ENCODE measurements at regions not wholly inside any gene's neighbourhood (a gene's known extent, or its start where the extent isn't known, plus 50 kb on each side); places are given as distances from the start of the nearest gene placed in this dataset.

DNA sequence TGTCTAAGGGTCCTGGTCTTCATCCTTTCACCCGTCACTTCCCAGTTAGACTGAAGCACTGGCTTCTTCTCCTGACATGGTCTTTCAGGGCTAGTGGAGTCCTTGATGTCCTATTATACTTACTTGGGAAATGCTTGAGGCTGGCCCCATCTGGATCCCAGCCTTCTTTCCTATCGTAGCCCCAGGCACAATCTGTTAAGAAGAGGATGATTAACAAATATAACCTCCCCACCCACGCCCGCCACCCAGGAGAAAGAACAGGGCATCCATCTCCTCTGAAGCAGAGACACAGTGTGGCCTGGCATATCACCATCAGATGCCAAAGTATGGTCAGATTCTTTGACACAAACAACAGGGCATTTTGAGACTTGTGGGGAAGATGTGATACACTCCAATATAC lies 530.1 kb downstream of the SOX11 start:
- TF ChIP-seq SUZ12 (IDR thresholded peaks at IDR 0.05; ENCODE audit: extremely low read depth, insufficient read depth, insufficient read length), result no peak
- TF ChIP-seq ZNF274 (IDR thresholded peaks at IDR 0.05; ENCODE audit: low read depth, low read length), result no peak
- TF ChIP-seq YY1 (IDR thresholded peaks at IDR 0.05; ENCODE audit: insufficient read depth, insufficient read length), result no peak
- no peaks in the 10 kb centered on the region for H3K27me3 ChIP-seq (ENCODE audit: insufficient read depth, insufficient read length)
- no peaks in the 10 kb centered on the region for H3K4me1 ChIP-seq (ENCODE audit: insufficient read depth, insufficient read length)
- H3K4me3 ChIP-seq (ENCODE audit: insufficient read length, low read depth), result no peak overlapping the region
- no peak overlapping the region for H3K9ac ChIP-seq (ENCODE audit: insufficient read length, low read depth)
- DNase-seq (ENCODE audit: low read depth, low spot score), result no peak
- H3K9me3 ChIP-seq (ENCODE audit: insufficient read depth, low read length), result no peaks in the 10 kb centered on the region
- no peaks in the 10 kb centered on the region for H3K36me3 ChIP-seq (ENCODE audit: insufficient read depth, insufficient read length, low read length)

DNA sequence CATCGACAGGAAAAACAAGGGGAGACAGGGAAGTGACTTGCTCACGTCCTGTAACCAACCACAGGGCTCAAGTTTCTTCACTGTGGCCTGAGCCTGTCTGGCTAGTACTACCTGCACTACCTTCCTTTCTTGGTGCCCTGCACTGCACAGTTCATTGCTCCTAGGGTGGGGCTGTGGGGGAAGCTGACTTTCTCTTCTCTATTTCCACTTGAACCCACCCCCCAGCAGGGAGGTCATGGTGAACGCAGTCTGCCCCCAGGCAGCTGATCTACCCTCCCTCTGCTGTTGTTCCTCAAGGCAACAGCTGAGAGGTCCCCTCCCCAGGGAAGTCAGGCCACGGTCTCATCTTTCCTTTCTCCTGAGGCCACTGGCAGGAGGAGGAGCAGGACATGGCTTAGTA lies 532.1 kb downstream of the SOX11 start:
- Histone ChIP-seq H3K36me3 (ENCODE audit: insufficient read depth, insufficient read length, low read length) (no peaks in the 10 kb centered on the region), H3K27me3 (ENCODE audit: insufficient read depth, insufficient read length) (no peaks in the 10 kb centered on the region), H3K9ac (ENCODE audit: insufficient read length, low read depth) (no peak overlapping the region), H3K4me3 (ENCODE audit: insufficient read length, low read depth) (no peak overlapping the region), H3K4me1 (ENCODE audit: insufficient read depth, insufficient read length) (no peaks in the 10 kb centered on the region), H3K9me3 (ENCODE audit: insufficient read depth, low read length) (no peaks in the 10 kb centered on the region)
- DNase-seq (ENCODE audit: low read depth, low spot score), result no peak
- TF ChIP-seq YY1 (IDR thresholded peaks at IDR 0.05; ENCODE audit: insufficient read depth, insufficient read length), result no peak
- TF ChIP-seq ZNF274 (IDR thresholded peaks at IDR 0.05; ENCODE audit: low read depth, low read length), result no peak
- TF ChIP-seq SUZ12 (IDR thresholded peaks at IDR 0.05; ENCODE audit: extremely low read depth, insufficient read depth, insufficient read length), result no peak

DNA sequence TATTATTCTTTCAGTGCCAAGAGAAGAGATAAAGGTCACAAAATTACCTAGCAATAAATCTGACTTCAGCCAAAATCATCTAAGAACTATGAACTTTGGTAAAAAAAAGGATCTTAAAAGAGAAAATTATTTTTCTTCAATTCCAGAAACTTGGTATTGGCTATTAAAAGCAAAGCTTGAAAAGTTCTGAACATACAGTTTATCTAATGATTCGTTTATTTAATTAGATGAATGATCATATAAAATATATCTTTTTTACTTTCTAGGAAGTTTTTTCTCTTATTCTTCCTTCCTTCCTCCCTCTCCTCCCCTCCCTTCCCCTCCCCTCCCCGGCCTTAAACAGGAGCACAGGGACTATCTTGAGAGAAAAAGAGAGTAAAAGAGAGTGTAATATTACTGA lies 536.1 kb downstream of the SOX11 start:
- no peaks in the 10 kb centered on the region for H3K9me3 ChIP-seq (ENCODE audit: insufficient read depth, low read length)
- no peaks in the 10 kb centered on the region for H3K36me3 ChIP-seq (ENCODE audit: insufficient read depth, insufficient read length, low read length)
- no peaks in the 10 kb centered on the region for H3K27me3 ChIP-seq (ENCODE audit: insufficient read depth, insufficient read length)
- no peak overlapping the region for H3K9ac ChIP-seq (ENCODE audit: insufficient read length, low read depth)
- H3K4me3 ChIP-seq (ENCODE audit: insufficient read length, low read depth), result no peak overlapping the region
- DNase-seq (ENCODE audit: low read depth, low spot score), result no peak
- no peak for TF ChIP-seq SUZ12 (IDR thresholded peaks at IDR 0.05; ENCODE audit: extremely low read depth, insufficient read depth, insufficient read length)
- TF ChIP-seq ZNF274 (IDR thresholded peaks at IDR 0.05; ENCODE audit: low read depth, low read length), result no peak
- no peak for TF ChIP-seq YY1 (IDR thresholded peaks at IDR 0.05; ENCODE audit: insufficient read depth, insufficient read length)
- no peaks in the 10 kb centered on the region for H3K4me1 ChIP-seq (ENCODE audit: insufficient read depth, insufficient read length)

DNA sequence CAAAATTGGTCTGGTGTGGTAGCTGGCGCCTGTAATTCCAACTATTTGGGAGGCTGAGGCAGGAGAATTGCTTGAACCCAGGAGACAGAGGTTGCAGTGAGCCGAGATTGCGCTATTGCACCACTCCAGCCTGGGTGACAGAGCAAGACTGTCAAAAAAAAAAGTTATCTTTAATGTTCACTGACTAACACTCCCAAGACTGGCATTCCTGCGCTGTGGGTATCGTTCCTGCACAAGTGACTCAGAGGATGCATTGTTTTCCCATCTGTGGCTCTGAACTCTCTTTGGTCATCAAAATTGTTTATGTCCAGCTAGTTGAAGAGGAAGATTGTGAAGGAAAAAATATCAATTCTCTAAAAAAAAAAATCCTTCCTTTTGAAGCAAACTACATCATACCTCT lies 539.0 kb downstream of the SOX11 start:
- Histone ChIP-seq H3K27me3 (ENCODE audit: insufficient read depth, insufficient read length) (no peaks in the 10 kb centered on the region), H3K4me3 (ENCODE audit: insufficient read length, low read depth) (no peak overlapping the region), H3K4me1 (ENCODE audit: insufficient read depth, insufficient read length) (no peaks in the 10 kb centered on the region), H3K9ac (ENCODE audit: insufficient read length, low read depth) (no peak overlapping the region), H3K9me3 (ENCODE audit: insufficient read depth, low read length) (no peaks in the 10 kb centered on the region), H3K36me3 (ENCODE audit: insufficient read depth, insufficient read length, low read length) (no peaks in the 10 kb centered on the region)
- DNase-seq (ENCODE audit: low read depth, low spot score), result no peak
- no peak for TF ChIP-seq ZNF274 (IDR thresholded peaks at IDR 0.05; ENCODE audit: low read depth, low read length)

DNA sequence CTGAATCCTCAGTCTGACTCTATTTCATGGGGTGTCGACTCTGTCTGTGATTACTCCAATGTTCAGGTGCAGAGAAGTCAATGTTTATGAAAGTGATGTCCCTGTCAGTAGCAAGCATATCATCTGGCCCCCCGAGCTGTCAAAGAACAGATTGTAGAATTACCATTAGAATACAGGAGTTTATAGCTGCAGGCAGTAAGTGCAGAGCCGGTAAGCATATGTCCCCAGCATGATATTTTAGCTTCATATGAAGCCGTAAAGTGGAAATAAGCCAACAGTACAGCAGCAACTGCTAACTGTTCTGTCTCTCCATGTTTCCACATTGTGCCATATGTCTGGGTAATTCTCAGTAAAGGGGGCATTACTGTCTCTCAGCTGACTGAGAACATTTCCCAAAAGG lies 541.8 kb downstream of the SOX11 start:
- Histone ChIP-seq H3K9me3 (ENCODE audit: insufficient read depth, low read length) (no peaks in the 10 kb centered on the region), H3K36me3 (ENCODE audit: insufficient read depth, insufficient read length, low read length) (no peaks in the 10 kb centered on the region), H3K9ac (ENCODE audit: insufficient read length, low read depth) (no peak overlapping the region), H3K4me1 (ENCODE audit: insufficient read depth, insufficient read length) (no peaks in the 10 kb centered on the region), H3K4me3 (ENCODE audit: insufficient read length, low read depth) (no peak overlapping the region), H3K27me3 (ENCODE audit: insufficient read depth, insufficient read length) (no peaks in the 10 kb centered on the region)
- no peak for DNase-seq (ENCODE audit: low read depth, low spot score)
- TF ChIP-seq ZNF274 (IDR thresholded peaks at IDR 0.05; ENCODE audit: low read depth, low read length) (no peak), SUZ12 (IDR thresholded peaks at IDR 0.05; ENCODE audit: extremely low read depth, insufficient read depth, insufficient read length) (no peak), YY1 (IDR thresholded peaks at IDR 0.05; ENCODE audit: insufficient read depth, insufficient read length) (no peak)

DNA sequence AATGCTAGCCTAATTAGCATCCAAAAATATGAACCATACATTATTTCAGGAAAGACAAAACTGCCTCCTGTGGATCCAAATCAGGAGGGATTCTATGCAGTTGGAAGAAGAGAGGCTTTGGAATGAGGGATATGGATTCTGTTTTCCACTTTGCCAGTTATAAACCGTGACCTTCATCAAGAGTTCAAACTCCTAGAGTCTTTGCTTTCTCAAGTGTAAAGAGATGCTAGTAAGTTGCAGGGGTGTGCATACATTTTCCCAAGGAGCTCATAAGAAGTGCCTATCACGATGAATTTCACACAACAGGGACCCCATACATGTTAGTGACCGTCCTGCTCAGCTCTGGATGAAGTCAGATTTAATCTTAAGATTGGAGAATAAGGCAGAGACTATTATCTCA lies 542.5 kb downstream of the SOX11 start:
- H3K36me3 ChIP-seq (ENCODE audit: insufficient read depth, insufficient read length, low read length), result no peaks in the 10 kb centered on the region
- H3K27me3 ChIP-seq (ENCODE audit: insufficient read depth, insufficient read length), result no peaks in the 10 kb centered on the region
- DNase-seq (ENCODE audit: low read depth, low spot score), result no peak
- no peaks in the 10 kb centered on the region for H3K4me1 ChIP-seq (ENCODE audit: insufficient read depth, insufficient read length)
- no peak for TF ChIP-seq ZNF274 (IDR thresholded peaks at IDR 0.05; ENCODE audit: low read depth, low read length)
- no peak for TF ChIP-seq YY1 (IDR thresholded peaks at IDR 0.05; ENCODE audit: insufficient read depth, insufficient read length)
- no peak for TF ChIP-seq SUZ12 (IDR thresholded peaks at IDR 0.05; ENCODE audit: extremely low read depth, insufficient read depth, insufficient read length)
- H3K9ac ChIP-seq (ENCODE audit: insufficient read length, low read depth), result no peak overlapping the region
- H3K4me3 ChIP-seq (ENCODE audit: insufficient read length, low read depth), result no peak overlapping the region
- no peaks in the 10 kb centered on the region for H3K9me3 ChIP-seq (ENCODE audit: insufficient read depth, low read length)

DNA sequence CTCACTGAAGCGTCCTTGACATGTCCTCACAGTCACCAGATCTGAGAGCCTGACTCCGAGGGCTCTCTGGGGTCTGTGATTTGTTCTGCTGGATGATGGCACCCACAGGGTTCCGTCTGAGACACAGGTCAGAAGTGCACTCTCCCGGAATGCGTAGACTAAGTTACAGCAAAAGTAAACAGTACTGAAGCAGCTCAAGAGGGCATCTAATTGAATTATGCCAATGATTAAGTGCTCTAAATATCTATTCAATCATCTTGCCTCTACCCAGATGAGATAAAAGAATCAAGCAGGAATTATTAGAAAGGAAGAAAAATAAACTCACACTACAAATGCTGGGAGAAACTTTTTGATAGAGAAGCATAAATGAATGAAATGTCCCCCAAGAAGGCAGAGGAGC lies 544.1 kb downstream of the SOX11 start:
- no peak overlapping the region for H3K9ac ChIP-seq (ENCODE audit: insufficient read length, low read depth)
- no peaks in the 10 kb centered on the region for H3K27me3 ChIP-seq (ENCODE audit: insufficient read depth, insufficient read length)
- H3K4me1 ChIP-seq (ENCODE audit: insufficient read depth, insufficient read length), result no peaks in the 10 kb centered on the region
- no peak for DNase-seq (ENCODE audit: low read depth, low spot score)
- no peaks in the 10 kb centered on the region for H3K36me3 ChIP-seq (ENCODE audit: insufficient read depth, insufficient read length, low read length)
- H3K9me3 ChIP-seq (ENCODE audit: insufficient read depth, low read length), result no peaks in the 10 kb centered on the region
- no peak for TF ChIP-seq SUZ12 (IDR thresholded peaks at IDR 0.05; ENCODE audit: extremely low read depth, insufficient read depth, insufficient read length)
- no peak for TF ChIP-seq ZNF274 (IDR thresholded peaks at IDR 0.05; ENCODE audit: low read depth, low read length)
- no peak for TF ChIP-seq YY1 (IDR thresholded peaks at IDR 0.05; ENCODE audit: insufficient read depth, insufficient read length)
- no peak overlapping the region for H3K4me3 ChIP-seq (ENCODE audit: insufficient read length, low read depth)

All from NT2/D1 (cell line).